ENCODE measurements at regions not wholly inside any gene's neighbourhood (a gene's known extent, or its start where the extent isn't known, plus 50 kb on each side); places are given as distances from the start of the nearest gene placed in this dataset.
"Not testable (repeated sequence)": the region's sequence is repeated elsewhere in the genome, so short reads cannot be mapped to it uniquely, and the experiment has no call there.

DNA sequence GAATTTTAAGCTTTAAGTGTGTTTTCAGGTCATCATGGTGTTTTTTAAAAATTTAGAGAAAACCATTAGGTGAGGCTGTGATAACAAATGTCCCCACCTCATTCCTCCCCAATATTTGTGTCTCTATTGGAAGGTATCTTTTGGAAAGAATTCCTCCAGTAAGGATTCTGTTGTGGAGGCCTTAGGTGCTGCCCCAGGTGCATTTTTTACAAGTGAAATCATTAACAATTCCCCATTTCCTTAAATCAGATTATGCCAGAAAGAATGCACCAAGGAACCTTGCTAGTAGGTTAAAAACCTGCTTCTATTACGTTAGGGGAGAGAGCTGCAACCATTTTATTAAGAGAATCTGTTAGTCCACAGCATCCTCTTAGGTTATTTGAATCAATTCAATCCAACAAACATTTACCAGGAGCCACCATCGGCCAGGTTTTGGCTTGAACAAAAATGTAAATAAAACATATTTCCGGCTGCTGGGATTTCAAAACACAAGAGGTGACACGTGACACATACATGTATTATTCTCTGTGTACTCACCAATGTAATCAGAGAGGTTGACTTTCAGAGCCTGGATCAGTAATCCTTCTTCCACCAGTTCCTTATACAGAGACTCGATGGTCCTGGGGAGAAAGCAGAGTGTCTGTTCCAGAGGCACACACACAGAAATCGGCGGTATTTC is 112.5 kb upstream of the ASB18 start:
- no peak for DNase-seq

DNA sequence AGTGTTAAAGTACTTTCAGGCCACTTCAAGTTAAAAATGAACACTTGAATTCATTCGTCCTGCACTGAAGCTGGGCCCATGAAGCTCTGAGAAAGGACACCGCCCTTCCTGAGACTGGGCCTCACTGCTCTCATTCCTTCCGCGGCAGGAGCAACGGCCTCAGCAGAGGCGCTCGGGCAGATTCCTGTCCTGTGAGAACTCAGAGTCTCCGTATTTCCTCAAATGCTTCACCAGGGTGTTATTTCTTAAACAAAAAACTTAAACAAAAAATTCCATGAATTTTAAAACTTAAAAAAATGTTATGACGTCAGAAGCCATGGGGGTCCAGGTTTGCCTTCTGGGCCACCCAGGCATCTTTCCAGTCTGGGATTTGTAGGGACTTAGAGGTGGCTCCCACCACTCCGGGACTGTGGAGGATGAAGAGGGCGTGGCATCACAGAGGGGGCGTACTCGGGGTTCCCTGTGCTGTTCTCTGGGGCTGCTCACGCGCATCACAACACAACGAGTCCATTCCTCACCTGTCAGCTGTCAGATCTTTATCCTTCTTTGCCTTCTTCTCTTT is 115.9 kb upstream of the ASB18 start:
- no peak for DNase-seq

DNA sequence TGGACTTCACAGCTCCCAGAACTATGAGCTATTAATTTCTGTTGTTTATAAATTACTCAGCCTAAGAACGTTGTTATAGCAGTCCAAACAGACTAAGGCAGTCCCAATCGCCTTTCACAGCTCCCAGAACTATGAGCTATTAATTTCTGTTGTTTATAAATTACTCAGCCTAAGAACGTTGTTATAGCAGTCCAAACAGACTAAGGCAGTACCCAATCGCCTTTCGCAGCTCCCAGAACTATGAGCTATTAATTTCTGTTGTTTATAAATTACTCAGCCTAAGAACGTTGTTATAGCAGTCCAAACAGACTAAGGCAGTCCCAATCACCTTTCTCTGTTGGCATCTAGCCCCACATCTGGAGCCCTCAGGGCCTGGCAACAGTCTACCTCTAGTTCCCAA is 117.0 kb upstream of the ASB18 start:
- DNase-seq: not testable (repeated sequence)

DNA sequence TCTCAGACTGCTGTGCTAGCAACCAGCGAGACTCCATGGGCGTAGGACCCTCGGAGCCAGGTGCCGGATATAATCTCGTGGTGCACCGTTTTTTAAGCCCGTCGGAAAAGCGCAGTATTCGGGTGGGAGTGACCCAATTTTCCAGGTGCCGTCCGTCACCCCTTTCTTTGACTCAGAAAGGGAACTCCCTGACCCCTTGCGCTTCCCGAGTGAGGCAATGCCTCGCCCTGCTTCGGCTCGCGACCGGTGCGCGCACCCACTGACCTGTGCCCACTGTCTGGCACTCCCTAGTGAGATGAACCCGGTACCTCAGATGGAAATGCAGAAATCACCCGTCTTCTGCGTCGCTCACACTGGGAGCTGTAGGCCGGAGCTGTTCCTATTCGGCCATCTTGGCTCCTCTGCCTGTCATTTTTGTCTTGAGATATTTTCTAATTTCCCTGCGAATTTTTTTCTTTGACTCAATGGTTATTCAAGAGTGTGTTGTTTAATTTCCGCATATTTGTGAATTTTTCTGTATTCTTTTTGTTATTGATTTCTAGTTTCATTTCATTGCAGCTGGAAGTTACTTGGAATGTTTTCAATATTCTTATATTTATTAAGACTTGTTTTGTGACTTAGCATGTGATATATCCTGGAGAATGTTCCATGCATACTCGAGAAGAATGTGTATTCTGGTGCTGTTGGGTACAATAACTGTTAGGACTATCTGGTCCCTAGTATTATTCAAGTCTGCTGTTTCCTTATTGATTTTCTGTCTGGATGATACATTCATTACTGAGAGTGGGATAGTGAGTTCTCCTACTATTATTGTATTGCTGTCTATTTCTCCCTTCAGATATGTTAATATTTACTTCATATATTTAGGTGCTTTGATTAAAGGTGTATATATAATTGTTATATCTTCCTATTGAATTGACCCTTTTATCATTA is 125.3 kb upstream of the ASB18 start:
- not testable (repeated sequence) for DNase-seq

DNA sequence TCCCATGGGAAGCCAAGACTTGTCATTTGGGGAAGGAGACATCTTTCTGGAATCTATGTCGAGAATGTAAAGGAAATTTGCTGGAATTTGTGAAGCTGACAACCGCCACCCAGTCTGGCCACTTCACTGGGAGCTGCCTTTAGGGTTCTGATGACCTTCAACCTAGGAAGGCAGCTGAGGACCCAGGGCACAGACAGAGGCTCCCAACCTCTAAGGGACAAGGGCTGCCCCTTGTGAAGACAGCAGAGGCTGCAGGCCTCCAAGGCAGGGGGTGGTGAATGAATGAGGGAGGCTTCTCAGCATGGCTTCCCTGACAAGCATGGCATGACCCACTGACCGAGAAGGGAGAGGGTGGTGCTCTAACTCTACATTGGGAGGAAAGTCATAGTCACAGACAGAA is 128.9 kb upstream of the ASB18 start:
- no peak for DNase-seq

DNA sequence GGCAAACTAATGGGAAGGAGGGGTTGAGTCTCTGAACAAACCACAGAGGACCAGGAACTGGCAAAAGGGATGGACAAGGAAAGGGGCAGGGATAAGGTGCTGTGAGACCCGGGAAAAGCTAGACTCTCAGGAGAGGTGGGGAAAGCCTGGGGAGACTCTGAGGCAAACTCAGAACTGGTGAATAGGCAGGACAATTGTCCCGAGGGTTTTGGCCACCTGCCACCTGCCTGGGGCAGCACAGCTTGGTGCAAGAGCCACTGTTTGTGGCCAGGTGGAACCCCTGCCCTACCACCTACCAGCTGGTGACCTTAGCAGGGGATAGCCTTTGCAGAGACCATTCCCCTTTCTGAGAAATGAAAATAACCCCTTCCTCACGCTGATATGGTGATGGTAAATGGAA is 129.4 kb upstream of the ASB18 start:
- no peak for DNase-seq

DNA sequence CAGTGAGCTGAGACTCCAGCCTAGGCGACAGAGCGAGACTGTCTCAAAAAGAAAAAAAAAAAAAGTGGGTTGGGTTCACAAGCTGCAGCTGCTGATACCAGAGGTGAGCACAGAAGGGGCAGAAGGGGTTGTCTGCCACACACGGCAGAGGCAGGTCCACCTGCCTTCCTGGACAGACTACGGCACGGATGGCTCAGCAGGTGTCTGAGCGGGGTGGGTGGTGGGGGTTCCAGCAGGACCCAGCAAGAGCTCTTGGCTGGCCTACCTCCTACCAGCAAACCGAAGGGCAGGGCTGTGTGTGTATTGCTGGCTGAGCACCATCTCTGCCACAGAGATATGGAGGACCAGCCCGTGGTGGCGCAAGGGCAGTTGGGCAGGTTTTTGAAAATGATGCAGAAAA is 130.4 kb upstream of the ASB18 start:
- no peak for DNase-seq

DNA sequence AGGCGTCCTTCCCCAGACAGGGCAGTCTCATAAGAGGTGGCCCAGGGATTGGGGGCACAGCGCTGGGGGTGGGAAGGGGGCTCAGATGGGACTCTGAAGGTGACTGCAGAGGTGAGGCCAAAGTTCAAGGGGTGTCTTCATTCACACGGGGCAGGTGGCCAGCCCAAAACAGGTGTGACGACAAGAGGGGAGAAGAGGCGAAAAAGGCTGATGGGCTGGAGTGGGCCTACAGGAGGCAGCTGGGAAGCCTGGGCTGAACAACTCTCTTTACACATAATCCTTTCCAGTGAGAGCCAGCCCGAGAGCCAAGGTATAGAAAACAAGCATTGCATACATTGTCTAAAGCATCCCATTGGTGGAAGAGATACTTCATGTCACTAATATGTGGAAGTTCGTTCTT is 130.9 kb upstream of the ASB18 start:
- DNase-seq: no peak

DNA sequence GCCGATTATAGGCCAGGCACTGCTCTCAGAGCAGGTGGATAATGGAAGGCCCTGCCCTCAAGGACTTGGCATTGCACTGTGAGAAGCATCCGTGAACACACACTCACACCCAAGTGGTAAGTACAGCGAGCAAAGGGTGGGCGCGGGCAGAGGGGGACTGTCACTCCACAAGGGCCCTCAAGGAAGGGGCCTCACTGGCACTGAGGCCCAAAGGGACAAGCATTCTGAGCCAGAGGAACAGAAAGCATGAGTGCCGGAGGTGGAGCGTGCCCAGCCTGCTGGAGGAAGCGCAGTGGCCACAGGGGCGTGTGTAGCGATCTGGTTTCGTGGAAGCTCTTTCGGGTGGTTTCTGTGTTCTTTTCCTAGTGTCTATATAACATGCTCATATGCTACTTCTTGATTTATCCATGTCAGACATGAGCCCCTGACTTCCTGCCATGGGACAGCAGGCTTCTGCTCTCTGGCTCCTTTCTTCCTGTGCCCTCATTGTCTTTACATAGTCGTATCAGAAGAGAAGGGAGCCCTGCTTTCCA is 132.7 kb upstream of the ASB18 start:
- DNase-seq: no peak

DNA sequence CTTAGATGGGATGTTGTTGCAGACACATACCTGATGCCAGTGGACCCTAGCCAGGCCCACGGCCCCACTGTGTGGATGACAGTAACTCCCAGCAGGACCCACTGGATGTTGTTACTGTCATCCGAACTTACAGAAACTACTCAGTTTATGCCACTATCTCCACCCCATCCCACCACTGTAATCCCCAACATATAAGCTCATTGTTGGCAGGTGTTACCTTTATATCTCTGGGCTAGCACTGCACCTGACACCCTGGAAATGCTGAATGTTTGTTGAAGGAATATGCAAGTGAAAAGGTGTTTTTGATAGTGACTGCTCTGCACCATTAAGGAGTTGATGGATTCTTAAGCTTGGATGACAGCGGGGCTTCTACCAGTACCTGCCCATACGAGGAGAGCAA is 133.5 kb upstream of the ASB18 start:
- DNase-seq: no peak

DNA sequence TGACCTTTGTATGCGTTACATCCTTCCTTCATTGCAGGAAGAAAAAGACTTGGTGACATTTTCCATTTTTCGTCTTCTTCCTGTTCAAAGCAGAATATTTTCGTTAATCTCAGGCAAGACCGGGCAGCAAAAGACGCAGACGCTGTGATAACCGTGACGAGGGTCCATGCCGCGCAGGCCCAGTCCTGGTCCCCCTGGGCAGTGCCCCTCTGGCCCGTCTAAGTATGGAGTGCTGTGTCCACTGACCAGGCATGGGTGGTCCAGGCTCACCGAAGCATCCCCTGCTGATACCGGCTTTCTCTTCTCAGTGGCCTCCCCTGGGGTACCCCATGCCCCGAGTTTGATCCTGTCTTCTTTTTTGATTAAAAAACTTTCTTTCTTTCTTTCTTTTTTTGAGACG is 135.2 kb upstream of the ASB18 start:
- no peak for DNase-seq

DNA sequence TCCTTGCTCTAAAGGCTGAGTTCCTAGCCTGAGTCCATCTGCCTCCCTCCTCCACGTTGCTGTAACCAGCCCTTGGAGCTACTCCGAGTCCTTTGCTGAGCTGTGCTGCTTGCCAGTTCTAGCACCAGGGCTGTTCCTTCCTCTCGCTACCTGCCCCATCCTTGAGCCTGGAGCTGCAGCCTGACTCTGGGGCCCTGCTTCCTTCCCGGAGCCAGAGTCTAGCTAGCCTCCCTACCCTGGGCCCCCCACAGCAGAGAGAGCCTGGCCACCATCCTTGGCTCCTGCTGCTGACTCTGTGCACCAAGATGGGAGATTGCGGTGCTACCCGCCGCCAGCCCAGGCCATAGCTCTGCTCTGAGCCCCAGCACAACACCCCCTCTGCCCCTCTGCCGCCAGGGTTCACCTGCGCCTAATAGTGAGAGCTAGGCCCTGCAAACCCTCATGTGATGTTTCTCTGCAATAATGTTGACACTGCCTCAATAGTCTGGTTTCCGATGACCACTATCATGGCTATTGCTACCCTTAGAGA is 135.9 kb upstream of the ASB18 start:
- no peak for DNase-seq

DNA sequence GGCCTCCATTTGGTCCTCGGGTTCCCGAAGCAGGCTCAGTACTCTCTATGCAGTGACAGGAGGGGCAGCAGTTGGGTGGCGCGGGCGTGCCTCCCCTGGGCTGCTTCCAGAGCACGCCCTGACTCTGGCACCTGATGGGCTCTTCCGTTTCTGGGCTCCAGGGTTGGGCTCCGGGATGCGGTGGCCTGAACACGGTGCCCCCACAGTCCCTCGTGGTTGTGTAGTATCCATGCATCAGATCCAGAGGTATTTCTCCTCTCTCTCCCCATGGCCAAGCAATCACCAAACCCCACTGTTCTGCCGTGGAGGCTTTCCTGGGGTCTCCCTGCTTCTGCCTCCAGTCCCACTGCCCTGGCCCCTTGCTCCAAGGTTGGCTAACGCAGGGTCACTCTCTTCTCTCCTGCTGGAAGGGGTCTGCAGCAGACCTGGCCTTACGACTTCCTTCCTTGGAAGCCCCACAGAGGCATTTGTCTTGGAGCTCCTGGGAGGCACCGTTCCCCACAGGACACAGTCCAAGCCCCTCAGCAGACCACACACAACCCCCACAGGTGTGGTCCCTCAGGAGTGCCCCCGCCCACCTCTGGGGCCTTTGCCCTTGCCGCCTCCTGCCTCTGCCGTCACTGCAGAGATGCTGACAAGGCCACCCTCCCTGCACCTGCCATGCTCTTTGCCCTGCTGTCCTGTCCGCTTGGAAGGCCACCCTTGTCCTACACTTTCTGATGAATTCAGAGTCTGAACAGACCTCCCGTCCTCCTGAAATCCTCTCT is 136.6 kb upstream of the ASB18 start:
- no peak for DNase-seq

DNA sequence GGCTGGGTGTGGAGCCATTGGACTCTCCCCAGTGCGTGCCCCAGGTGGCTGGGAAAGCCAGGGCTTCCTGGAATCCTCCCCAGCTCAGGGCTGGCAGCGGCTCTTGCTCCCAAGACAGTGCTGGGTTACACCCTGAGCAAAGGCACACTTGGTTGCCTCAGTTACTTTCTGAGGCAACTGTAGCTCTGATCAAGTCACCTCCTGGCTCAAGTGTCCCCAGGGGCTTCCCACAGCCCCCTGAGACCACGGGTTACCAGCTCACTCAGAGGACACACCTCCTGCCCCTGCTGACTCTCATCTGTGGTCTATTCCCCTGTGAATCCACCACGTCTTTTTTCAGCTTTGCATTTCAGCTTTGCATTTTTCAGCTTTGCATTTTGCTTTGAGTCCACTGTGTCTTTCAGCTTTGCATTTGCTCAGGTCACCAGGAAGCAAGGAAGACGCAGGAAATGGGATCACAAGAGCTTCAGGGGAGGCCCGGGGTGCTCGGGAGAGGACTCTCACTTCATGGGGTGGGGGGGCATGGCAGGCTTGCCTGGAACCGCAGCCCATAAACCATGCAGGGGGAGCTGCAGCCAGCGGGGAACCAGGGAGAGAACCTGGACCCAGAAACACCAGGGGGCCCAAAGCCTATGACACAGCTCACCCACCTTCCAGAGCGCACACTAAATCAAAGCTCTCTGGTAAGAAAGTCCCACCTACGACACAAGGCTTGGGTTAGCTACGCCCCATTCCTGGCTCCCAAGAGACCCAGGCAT is 138.0 kb upstream of the ASB18 start:
- DNase-seq: no peak

DNA sequence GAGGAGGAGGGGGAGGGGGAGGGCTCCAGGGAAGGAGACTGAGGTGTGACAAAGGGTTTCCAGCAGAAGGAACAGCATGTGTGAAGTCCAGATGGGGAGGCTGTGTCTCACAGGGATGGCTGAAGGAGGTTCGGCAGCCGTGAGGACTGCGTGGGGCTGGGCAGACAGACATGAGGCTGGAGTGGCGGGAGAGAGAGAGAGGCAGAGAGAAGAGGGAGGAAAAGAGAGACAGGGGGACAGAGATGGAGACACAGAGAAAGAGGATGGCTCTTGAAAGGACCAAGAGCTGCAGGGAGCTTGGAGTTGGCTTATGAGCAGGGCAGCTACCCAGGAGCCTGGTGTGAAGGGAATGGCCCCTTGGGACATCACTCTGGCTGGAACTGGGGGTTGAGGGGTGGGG is 138.9 kb upstream of the ASB18 start:
- DNase-seq: no peak

DNA sequence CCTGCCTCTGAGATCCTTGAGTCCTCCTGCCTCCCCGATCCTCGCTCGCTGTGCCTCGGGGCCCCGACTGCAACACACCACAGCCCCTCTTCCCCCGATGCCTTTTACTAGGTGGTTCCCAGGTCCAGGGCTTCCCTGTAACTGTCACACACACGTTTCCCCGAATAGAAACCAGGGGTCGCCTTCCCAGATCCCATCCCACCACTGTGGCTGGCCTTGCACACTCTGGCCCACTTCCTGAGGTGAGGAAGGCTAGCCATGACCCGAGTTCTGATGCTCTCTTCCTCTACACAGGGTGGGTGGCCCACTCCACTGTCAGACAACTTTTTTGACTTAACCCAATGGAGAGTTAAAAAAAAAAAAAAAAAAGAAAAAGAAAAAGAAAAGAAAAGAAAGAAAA is 139.6 kb upstream of the ASB18 start:
- no peak for DNase-seq

DNA sequence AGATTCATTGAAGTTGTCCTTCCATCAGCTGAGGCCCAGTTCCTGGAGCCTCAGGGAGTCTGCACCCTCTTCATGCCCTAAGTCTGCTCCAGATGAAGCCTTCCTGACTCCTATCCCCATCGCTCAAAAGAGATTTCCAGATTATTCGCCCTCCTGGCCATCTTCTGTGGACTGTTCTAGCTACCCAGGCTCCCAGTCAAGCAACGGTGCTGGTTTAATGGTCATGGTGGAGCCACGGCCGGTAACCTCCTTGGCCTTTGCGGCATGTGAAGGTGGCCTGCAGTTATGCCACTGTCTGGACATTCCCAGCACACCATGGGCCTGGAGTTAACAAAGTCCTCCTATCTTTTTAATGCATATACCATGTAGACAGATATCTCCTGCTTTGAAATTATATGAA is 140.1 kb upstream of the ASB18 start:
- DNase-seq: no peak

DNA sequence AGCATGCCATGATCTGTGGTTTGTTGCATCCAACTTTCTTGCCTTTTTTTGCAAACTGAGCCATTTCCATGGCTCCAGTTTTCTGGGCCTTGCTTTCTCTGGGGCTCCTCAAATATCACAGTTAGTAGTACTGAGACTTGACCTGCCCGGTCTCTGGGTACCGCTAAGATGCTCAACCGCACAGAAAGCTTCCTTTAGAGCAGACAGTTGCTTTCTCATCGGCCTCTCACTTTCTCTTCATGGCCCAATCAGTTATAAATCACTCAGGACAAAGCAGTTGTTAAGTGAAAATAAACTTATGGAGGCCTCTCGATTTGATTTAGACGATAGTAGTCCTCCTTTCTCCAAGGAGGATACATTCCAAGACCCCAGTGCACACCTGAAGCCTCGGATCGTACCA is 141.2 kb upstream of the ASB18 start:
- DNase-seq: no peak

DNA sequence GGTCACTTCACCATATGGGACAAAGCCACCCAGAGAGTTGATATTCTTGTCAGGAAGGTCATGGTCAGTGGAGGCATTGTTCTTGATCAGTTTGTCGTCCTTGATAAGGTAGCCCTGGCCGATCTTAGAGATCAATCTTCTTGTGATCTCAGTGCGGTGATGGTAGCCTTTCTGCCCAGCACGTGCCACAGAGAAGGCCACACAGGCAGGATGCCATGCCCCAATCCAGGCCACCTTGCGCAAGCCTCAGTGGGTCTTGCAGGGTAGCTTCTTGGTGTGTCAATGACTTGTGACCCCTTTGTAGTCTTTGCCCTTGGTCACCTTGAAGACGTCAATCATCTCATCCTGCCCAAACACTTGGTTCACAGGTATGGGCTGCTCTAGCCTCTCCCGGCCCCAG is 143.9 kb upstream of the ASB18 start:
- DNase-seq: no peak

DNA sequence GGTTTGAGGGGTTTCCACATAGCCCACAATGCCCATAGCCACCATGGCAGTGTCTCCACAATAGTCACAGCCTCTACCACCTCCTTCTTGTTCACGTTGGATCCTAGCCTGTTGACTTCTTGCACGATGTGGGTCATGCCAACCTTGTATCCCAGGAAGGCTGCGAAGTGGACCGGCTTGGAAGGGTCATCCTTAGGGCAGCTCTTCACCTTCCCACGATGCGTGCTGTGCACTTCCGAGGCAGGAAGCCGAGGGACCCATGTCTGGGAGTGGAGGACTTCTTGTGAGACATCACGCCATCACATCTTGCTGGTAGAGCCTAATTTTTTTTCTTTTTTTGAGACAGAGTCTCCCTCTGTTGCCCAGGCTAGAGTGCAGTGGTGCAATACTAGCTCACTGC is 144.6 kb upstream of the ASB18 start:
- no peak for DNase-seq

DNA sequence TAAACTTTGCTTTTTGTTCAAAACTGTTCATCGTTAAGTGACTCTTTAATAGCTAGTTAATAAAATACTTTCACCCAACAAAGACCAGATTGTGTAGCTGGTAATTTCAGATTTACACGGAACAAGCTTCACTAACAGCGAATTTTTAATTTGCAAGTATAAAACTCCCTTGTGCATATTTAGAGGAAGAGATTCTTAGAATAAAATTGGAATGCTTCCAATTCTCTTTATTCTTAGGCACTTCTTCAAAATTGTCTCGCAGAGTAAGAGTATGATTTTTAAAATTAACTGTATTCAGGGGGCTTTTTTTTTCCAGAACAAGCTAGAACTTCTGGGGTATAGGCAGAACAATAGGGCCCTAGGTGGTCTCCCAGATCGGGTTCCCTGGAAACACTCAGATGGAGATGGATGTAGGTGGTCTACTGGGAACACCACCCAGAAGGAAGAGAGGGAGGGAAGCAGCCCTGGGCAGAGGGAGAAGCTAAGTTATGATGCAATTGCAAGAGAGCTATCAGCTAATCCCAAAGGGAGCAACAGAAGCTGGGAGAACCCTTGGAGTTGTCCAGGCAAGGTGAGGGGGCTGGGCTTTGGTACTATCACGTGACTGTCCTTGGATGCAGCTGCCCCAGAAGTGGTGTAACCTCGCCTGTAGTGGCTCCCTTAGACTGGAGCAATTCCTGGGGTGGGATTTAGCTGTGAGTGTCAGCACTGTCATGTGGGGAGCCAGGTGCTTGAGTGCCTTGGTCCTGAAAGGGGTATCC is 151.7 kb upstream of the ASB18 start:
- DNase-seq: no peak
